Hepatocyte (in vitro differentiated cells): ENCODE measurements at regions not wholly inside any gene's neighbourhood (a gene's known extent, or its start where the extent isn't known, plus 50 kb on each side); places are given as distances from the start of the nearest gene placed in this dataset.

Experiments
- DNase-seq: peaks from one replicate; pipeline ENCODE4 v3.0.0-alpha.2; 2016; ENCODE audit warnings: low spot score
- H2AFZ ChIP-seq: fragments of 200-600 bp; sonication (generic); 2 replicates; pipeline ENCODE4 v1.6.0; 2016; ENCODE audit warnings: antibody characterized with exemption, mild to moderate bottlenecking
- H3K27ac ChIP-seq: fragments of 200-600 bp; sonication (generic); 2 replicates; pipeline ENCODE4 v1.5.1; 2016; ENCODE audit warnings: mild to moderate bottlenecking
- H3K27me3 ChIP-seq: fragments of 200-600 bp; sonication (generic); 2 replicates; pipeline ENCODE4 v1.6.1; 2016
- H3K36me3 ChIP-seq: fragments of 200-600 bp; sonication (generic); replicated peaks from 2 replicates; pipeline ENCODE4 v1.5.1; 2016; ENCODE audit warnings: low read depth; ENCODE audit not compliant: insufficient read depth
- H3K4me1 ChIP-seq: fragments of 200-600 bp; sonication (generic); 2 replicates; pipeline ENCODE4 v1.5.1; 2016; ENCODE audit warnings: mild to moderate bottlenecking, moderate library complexity; ENCODE audit not compliant: insufficient read depth
- H3K4me2 ChIP-seq: fragments of 200-600 bp; sonication (generic); 2 replicates; pipeline ENCODE4 v1.6.0; 2016
- H3K4me3 ChIP-seq: fragments of 200-600 bp; sonication (generic); 2 replicates; pipeline ENCODE4 v1.5.1; 2016; ENCODE audit warnings: mild to moderate bottlenecking
- H3K79me2 ChIP-seq: fragments of 200-600 bp; sonication (generic); 2 replicates; pipeline ENCODE4 v1.6.0; 2017; ENCODE audit warnings: mild to moderate bottlenecking
- H3K9me2 ChIP-seq: fragments of 200-600 bp; sonication (generic); replicated peaks from 2 replicates; pipeline ENCODE4 v1.6.0; 2017; ENCODE audit warnings: mild to moderate bottlenecking; ENCODE audit not compliant: insufficient read depth
- H3K9me3 ChIP-seq: fragments of 200-600 bp; sonication (generic); 2 replicates; pipeline ENCODE4 v1.5.1; 2016; ENCODE audit warnings: low read depth, mild to moderate bottlenecking
- H4K20me1 ChIP-seq: fragments of 200-600 bp; sonication (generic); 2 replicates; pipeline ENCODE4 v1.6.0; 2016; ENCODE audit warnings: mild to moderate bottlenecking; ENCODE audit not compliant: insufficient read depth, poor library complexity, severe bottlenecking
- EZH2 ChIP-seq: fragments of 200-600 bp; sonication (generic); IDR thresholded peaks from 2 replicates; pipeline ENCODE4 v1.6.1; 2016; ENCODE audit warnings: antibody characterized with exemption, mild to moderate bottlenecking, borderline replicate concordance
- EZH2phosphoT487 ChIP-seq: fragments of 200-600 bp; sonication (generic); IDR thresholded peaks from one replicate; pipeline ENCODE4 v1.6.1; 2018; ENCODE audit warnings: antibody characterized with exemption, mild to moderate bottlenecking, low read depth, moderate library complexity; ENCODE audit not compliant: unreplicated experiment, severe bottlenecking
- WGBS: methylation state at CpG from one replicate; pipeline ENCODE4 v1.1.6; 2016; ENCODE audit warnings: low lambda C conversion rate; ENCODE audit errors: missing lambda C conversion rate; 5-methylcytosine and 5-hydroxymethylcytosine counted together
- TF ChIP-seq, protein P1 (sequence below): fragments of 200-600 bp; sonication (generic); IDR thresholded peaks from 2 replicates; pipeline ENCODE4 v1.5.1; 2016; ENCODE audit warnings: antibody characterized with exemption, mild to moderate bottlenecking; ENCODE audit not compliant: poor library complexity

DNA sequence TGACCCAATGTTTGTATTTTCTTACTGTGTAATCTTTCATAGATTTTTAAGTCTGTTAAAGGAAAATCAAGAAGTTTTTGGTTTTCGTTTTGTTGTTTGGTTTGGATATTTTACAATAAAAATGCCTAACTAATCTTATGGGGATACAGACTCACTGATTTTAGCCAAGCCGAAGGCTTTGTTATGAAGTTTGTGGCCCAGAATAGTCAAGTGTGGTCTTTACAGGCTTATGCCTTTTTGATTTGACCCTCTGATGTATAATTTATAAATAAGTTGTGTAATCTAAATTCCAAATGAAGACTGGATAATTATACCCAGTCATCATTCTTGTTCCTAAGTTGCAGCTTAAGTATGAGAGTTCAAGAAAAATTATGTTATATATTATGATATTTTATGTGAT, 739.3 kb downstream of the ADGRL2 start:
- TF ChIP-seq, protein P1, sequence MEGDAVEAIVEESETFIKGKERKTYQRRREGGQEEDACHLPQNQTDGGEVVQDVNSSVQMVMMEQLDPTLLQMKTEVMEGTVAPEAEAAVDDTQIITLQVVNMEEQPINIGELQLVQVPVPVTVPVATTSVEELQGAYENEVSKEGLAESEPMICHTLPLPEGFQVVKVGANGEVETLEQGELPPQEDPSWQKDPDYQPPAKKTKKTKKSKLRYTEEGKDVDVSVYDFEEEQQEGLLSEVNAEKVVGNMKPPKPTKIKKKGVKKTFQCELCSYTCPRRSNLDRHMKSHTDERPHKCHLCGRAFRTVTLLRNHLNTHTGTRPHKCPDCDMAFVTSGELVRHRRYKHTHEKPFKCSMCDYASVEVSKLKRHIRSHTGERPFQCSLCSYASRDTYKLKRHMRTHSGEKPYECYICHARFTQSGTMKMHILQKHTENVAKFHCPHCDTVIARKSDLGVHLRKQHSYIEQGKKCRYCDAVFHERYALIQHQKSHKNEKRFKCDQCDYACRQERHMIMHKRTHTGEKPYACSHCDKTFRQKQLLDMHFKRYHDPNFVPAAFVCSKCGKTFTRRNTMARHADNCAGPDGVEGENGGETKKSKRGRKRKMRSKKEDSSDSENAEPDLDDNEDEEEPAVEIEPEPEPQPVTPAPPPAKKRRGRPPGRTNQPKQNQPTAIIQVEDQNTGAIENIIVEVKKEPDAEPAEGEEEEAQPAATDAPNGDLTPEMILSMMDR = no peak
- no peak for TF ChIP-seq EZH2phosphoT487
- no peak for TF ChIP-seq EZH2
- Histone ChIP-seq H3K4me1 (no peaks in the 10 kb centered on the region), H3K4me2 (no peak overlapping the region), H3K79me2 (no peaks in the 10 kb centered on the region), H3K36me3 (no peaks in the 10 kb centered on the region), H3K27me3 (no peaks in the 10 kb centered on the region), H4K20me1 (no peaks in the 10 kb centered on the region), H2AFZ (no peak overlapping the region), H3K9me3 (no peaks in the 10 kb centered on the region), H3K27ac (no peak overlapping the region), H3K4me3 (no peak overlapping the region), H3K9me2 (no peaks in the 10 kb centered on the region)
- DNase-seq = no peak
- 83% methylated on average over 2 of the region's 2 CpGs for WGBS

DNA sequence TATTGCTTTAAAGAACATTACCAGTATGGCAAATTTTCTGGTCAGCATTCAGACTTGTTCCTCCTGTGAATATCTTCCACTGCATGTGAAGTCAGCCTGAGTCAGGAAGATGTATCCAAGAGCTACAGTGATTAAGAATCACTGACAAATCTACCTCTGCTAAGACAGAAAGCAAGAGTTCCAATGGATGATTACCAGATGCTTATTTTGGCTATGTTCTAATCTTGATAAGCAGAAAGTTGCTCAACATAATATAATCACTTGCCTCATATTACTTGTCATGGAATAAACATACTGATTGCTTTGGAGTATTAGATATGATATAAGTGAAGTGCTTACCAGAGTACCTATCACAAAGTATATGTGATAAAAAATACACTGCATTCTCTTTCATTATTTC, 738.1 kb downstream of the ADGRL2 start:
- Histone ChIP-seq H3K4me1 (no peaks in the 10 kb centered on the region), H3K36me3 (no peaks in the 10 kb centered on the region), H3K4me3 (no peak overlapping the region), H3K9me3 (no peaks in the 10 kb centered on the region), H3K79me2 (no peaks in the 10 kb centered on the region), H3K27me3 (no peaks in the 10 kb centered on the region), H4K20me1 (no peaks in the 10 kb centered on the region), H3K27ac (no peak overlapping the region), H3K9me2 (no peaks in the 10 kb centered on the region), H2AFZ (no peak overlapping the region), H3K4me2 (no peak overlapping the region)
- TF ChIP-seq EZH2 (no peak), EZH2phosphoT487 (no peak)
- TF ChIP-seq, protein P1 = no peak
- no peak for DNase-seq

DNA sequence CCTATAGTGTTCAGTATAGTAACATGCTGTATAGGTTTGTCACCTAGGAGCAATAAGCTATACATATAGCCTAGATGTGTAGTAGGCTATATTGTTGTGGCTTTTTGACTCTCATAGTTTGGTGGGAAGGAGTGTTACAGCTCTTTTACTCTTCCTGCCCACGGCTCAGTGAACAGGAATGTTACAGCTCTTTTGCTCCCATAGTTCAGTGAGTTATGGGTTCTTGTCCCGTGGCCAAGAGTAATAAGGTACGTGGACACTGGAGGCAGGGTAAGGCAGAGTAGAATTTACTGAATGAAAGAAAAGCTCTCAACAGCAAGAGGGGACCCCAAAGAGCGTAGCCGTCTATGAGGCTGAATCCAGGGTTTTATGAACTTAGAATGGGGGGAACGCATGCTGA, 734.3 kb downstream of the ADGRL2 start:
- WGBS = 92% methylated on average over 6 of the region's 6 CpGs
- no peak overlapping the region for H2AFZ ChIP-seq

DNA sequence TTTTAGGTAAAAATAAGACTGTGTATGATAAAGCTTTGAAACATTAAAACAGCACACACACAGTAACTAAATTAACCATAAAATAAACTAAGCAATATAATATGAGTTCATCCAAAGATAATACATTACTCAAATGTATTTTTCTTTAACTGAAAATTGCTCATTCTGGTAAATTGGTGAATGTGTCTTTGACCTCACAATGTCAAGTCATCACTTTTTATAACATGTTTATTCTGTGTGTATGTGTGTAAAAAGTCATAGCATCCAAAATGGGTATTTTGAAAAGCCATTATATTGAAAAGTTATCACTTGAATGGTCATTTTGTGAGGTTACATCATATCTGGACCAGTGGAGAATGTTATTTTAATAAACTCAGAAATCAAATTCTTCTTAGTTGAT, 724.6 kb downstream of the ADGRL2 start:
- Histone ChIP-seq H4K20me1 (no peaks in the 10 kb centered on the region), H3K9me2 (no peaks in the 10 kb centered on the region), H3K4me3 (no peak overlapping the region), H3K27ac (no peak overlapping the region), H3K36me3 (no peaks in the 10 kb centered on the region), H3K79me2 (no peaks in the 10 kb centered on the region), H3K4me2 (no peak overlapping the region), H3K9me3 (no peaks in the 10 kb centered on the region), H3K4me1 (no peaks in the 10 kb centered on the region), H2AFZ (no peak overlapping the region), H3K27me3 (no peaks in the 10 kb centered on the region)
- no peak for DNase-seq
- no peak for TF ChIP-seq EZH2
- TF ChIP-seq EZH2phosphoT487 = no peak
- TF ChIP-seq, protein P1 = no peak

More for the DNA sequence above, 734.3 kb downstream of the ADGRL2 start:
- no peaks in the 10 kb centered on the region for H3K27me3 ChIP-seq
- no peak overlapping the region for H3K4me2 ChIP-seq
- no peak for DNase-seq
- no peaks in the 10 kb centered on the region for H4K20me1 ChIP-seq
- no peaks in the 10 kb centered on the region for H3K79me2 ChIP-seq
- H3K4me1 ChIP-seq = no peaks in the 10 kb centered on the region
- no peak overlapping the region for H3K4me3 ChIP-seq
- no peak overlapping the region for H3K27ac ChIP-seq
- H3K9me2 ChIP-seq = no peaks in the 10 kb centered on the region
- TF ChIP-seq EZH2 (no peak), EZH2phosphoT487 (no peak)
- TF ChIP-seq, protein P1 = no peak
- H3K36me3 ChIP-seq = no peaks in the 10 kb centered on the region
- H3K9me3 ChIP-seq = no peaks in the 10 kb centered on the region
